Skeletal muscle tissue (tissue), 3 donors: ENCODE measurements at regions not wholly inside any gene's neighbourhood (a gene's known extent, or its start where the extent isn't known, plus 50 kb on each side); places are given as distances from the start of the nearest gene placed in this dataset.

ENCODE experiments used
- H3K27ac ChIP-seq: one replicate; pipeline ENCODE4 v1.7.0; 2013; ENCODE audit warnings: mild to moderate bottlenecking, low read depth, low read length, inconsistent platforms
- H3K27me3 ChIP-seq, 3 donors: one replicate each; pipeline ENCODE4 v1.7.0; 2013; ENCODE audit warnings: low read length in 3 of 3; ENCODE audit not compliant: control insufficient read depth in 3 of 3, insufficient read depth in 3 of 3
- H3K36me3 ChIP-seq, 3 donors: one replicate each; pipeline ENCODE4 v1.7.0; 2013; ENCODE audit warnings: low read length in 3 of 3; ENCODE audit not compliant: control insufficient read depth in 3 of 3, insufficient read depth in 3 of 3
- H3K4me1 ChIP-seq, 3 donors: one replicate each; pipeline ENCODE4 v1.7.0; 2013; ENCODE audit warnings: low read length in 3 of 3, mild to moderate bottlenecking in 3 of 3; ENCODE audit not compliant: control insufficient read depth in 3 of 3, insufficient read depth in 3 of 3
- H3K4me3 ChIP-seq, 3 donors: one replicate each; pipeline ENCODE4 v1.7.0; 2013; ENCODE audit warnings: low read length in 3 of 3
- H3K9ac ChIP-seq, 3 donors: one replicate each; pipeline ENCODE4 v1.7.0; 2013; ENCODE audit warnings: low read length in 3 of 3, mild to moderate bottlenecking in 3 of 3, moderate library complexity in 2 of 3, low read depth in 1 of 3
- H3K9me3 ChIP-seq, 3 donors: one replicate each; pipeline ENCODE4 v1.7.0; 2013; ENCODE audit warnings: low read length in 3 of 3; ENCODE audit not compliant: control insufficient read depth in 3 of 3
- donor health status: Osteomylitis.

GRCh38 chr2:20559277-20559676 is 91.6 kb downstream of the HS1BP3 start:
- Histone ChIP-seq H3K36me3 (no peaks in the 10 kb centered on the region), H3K9ac (no peak overlapping the region), H3K4me3 (no peak overlapping the region), H3K27ac (no peak overlapping the region), H3K27me3 (no peaks in the 10 kb centered on the region), H3K9me3 (no peaks in the 10 kb centered on the region), H3K4me1 (peaks cover 0 to 5% (median 0%) of the 10 kb centered on the region in 3 donors)

- Histone ChIP-seq H3K9ac (no peak overlapping the region), H3K27me3 (no peaks in the 10 kb centered on the region), H3K4me1 (peaks cover 0 to 8% (median 0%) of the 10 kb centered on the region in 3 donors), H3K9me3 (no peaks in the 10 kb centered on the region), H3K36me3 (no peaks in the 10 kb centered on the region), H3K4me3 (no peak overlapping the region), H3K27ac (no peak overlapping the region)
Measured at GRCh38 chr2:20560011-20560410, 90.9 kb downstream of the HS1BP3 start.

GRCh38 chr2:20560891-20561636 is 89.8 kb downstream of the HS1BP3 start:
- H3K4me1 ChIP-seq: peaks cover 0 to 18% (median 2%) of the 10 kb centered on the region in 3 donors
- no peak overlapping the region for H3K9ac ChIP-seq
- H3K9me3 ChIP-seq: no peaks in the 10 kb centered on the region
- no peak overlapping the region for H3K27ac ChIP-seq
- no peaks in the 10 kb centered on the region for H3K27me3 ChIP-seq
- H3K36me3 ChIP-seq: no peaks in the 10 kb centered on the region
- H3K4me3 ChIP-seq: no peak overlapping the region

GRCh38 chr2:20561637-20562454 is 89.1 kb downstream of the HS1BP3 start:
- Histone ChIP-seq H3K27me3 (no peaks in the 10 kb centered on the region), H3K9ac (no peak overlapping the region), H3K9me3 (no peaks in the 10 kb centered on the region), H3K4me1 (peaks cover 0 to 21% (median 3%) of the 10 kb centered on the region in 3 donors), H3K4me3 (no peak overlapping the region), H3K36me3 (no peaks in the 10 kb centered on the region), H3K27ac (no peak overlapping the region)

- no peak overlapping the region for H3K27ac ChIP-seq
- peaks cover 0 to 23% (median 6%) of the 10 kb centered on the region in 3 donors for H3K4me1 ChIP-seq
- no peaks in the 10 kb centered on the region for H3K36me3 ChIP-seq
- H3K9ac ChIP-seq: no peak overlapping the region
- H3K9me3 ChIP-seq: no peaks in the 10 kb centered on the region
- H3K4me3 ChIP-seq: no peak overlapping the region
- H3K27me3 ChIP-seq: no peaks in the 10 kb centered on the region
Measured at GRCh38 chr2:20562540-20563225, 88.2 kb downstream of the HS1BP3 start.

- H3K9ac ChIP-seq: no peak overlapping the region
- no peaks in the 10 kb centered on the region for H3K9me3 ChIP-seq
- H3K36me3 ChIP-seq: no peaks in the 10 kb centered on the region
- no peak overlapping the region for H3K4me3 ChIP-seq
- H3K27ac ChIP-seq: no peak overlapping the region
- peaks cover 0 to 27% (median 6%) of the 10 kb centered on the region in 3 donors for H3K4me1 ChIP-seq
- H3K27me3 ChIP-seq: no peaks in the 10 kb centered on the region
Measured at GRCh38 chr2:20563251-20563650, 87.6 kb downstream of the HS1BP3 start.

- peaks cover 0 to 33% (median 6%) of the 10 kb centered on the region in 3 donors for H3K4me1 ChIP-seq
- no peaks in the 10 kb centered on the region for H3K27me3 ChIP-seq
- no peaks in the 10 kb centered on the region for H3K36me3 ChIP-seq
- no peak overlapping the region for H3K27ac ChIP-seq
- H3K9me3 ChIP-seq: no peaks in the 10 kb centered on the region
- no peak overlapping the region for H3K4me3 ChIP-seq
- H3K9ac ChIP-seq: no peak overlapping the region
Measured at GRCh38 chr2:20563833-20564232, 87.1 kb downstream of the HS1BP3 start.

GRCh38 chr2:20565101-20565622 is 85.7 kb downstream of the HS1BP3 start:
- peaks cover 0 to 42% (median 10%) of the 10 kb centered on the region in 3 donors for H3K4me1 ChIP-seq
- H3K36me3 ChIP-seq: no peaks in the 10 kb centered on the region
- no peak overlapping the region for H3K4me3 ChIP-seq
- H3K27ac ChIP-seq: no peak overlapping the region
- no peaks in the 10 kb centered on the region for H3K9me3 ChIP-seq
- H3K9ac ChIP-seq: no peak overlapping the region
- no peaks in the 10 kb centered on the region for H3K27me3 ChIP-seq

- H3K4me1 ChIP-seq: peaks cover 5 to 44% (median 10%) of the 10 kb centered on the region in 3 donors
- H3K9me3 ChIP-seq: no peaks in the 10 kb centered on the region
- no peak overlapping the region for H3K27ac ChIP-seq
- H3K27me3 ChIP-seq: no peaks in the 10 kb centered on the region
- no peak overlapping the region for H3K9ac ChIP-seq
- no peak overlapping the region for H3K4me3 ChIP-seq
- H3K36me3 ChIP-seq: no peaks in the 10 kb centered on the region
Measured at GRCh38 chr2:20565623-20566236, 85.2 kb downstream of the HS1BP3 start.
